KMS-11 (cell line): ENCODE measurements at regions not wholly inside any gene's neighbourhood (a gene's known extent, or its start where the extent isn't known, plus 50 kb on each side); places are given as distances from the start of the nearest gene placed in this dataset.

Experiments used
- H2AFZ ChIP-seq: fragments of 200-600 bp; sonication (generic); 2 replicates; pipeline ENCODE4 v1.6.1; 2016; ENCODE audit warnings: antibody characterized with exemption, mixed run types, low read depth
- H3K27ac ChIP-seq: fragments of 200-600 bp; sonication (generic); 2 replicates; pipeline ENCODE4 v1.6.1; 2016; ENCODE audit warnings: mild to moderate bottlenecking, mixed run types
- H3K27me3 ChIP-seq: fragments of 200-600 bp; sonication (generic); 2 replicates; pipeline ENCODE4 v1.6.1; 2017; ENCODE audit warnings: mild to moderate bottlenecking, low read depth, mixed run types, moderate library complexity; ENCODE audit not compliant: insufficient read depth
- H3K36me3 ChIP-seq: fragments of 200-600 bp; sonication (generic); 2 replicates; pipeline ENCODE4 v1.6.1; 2017; ENCODE audit warnings: mild to moderate bottlenecking, mixed run types; ENCODE audit not compliant: insufficient read depth
- H3K4me1 ChIP-seq: fragments of 200-600 bp; sonication (generic); 2 replicates; pipeline ENCODE4 v1.6.1; 2016; ENCODE audit warnings: mild to moderate bottlenecking, low read depth, mixed run types; ENCODE audit not compliant: poor library complexity, severe bottlenecking
- H3K4me2 ChIP-seq: fragments of 200-600 bp; sonication (generic); 2 replicates; pipeline ENCODE4 v1.7.0; 2016; ENCODE audit warnings: mild to moderate bottlenecking, mixed run types
- H3K4me3 ChIP-seq: fragments of 200-600 bp; sonication (generic); IDR thresholded peaks from 2 replicates; pipeline ENCODE4 v1.6.1; 2017; ENCODE audit warnings: low read depth, low read length, mixed read lengths; ENCODE audit not compliant: insufficient read depth
- H3K79me2 ChIP-seq: fragments of 200-600 bp; sonication (generic); 2 replicates; pipeline ENCODE4 v1.6.1; 2016; ENCODE audit warnings: low read depth, mixed run types; ENCODE audit not compliant: insufficient read depth
- H3K9ac ChIP-seq: fragments of 200-600 bp; sonication (generic); 2 replicates; pipeline ENCODE4 v1.6.1; 2016; ENCODE audit warnings: mild to moderate bottlenecking, mixed run types
- H4K20me1 ChIP-seq: fragments of 200-600 bp; sonication (generic); 2 replicates; pipeline ENCODE4 v1.6.1; 2016; ENCODE audit warnings: mild to moderate bottlenecking, mixed run types; ENCODE audit not compliant: insufficient read depth
- CTCF ChIP-seq: fragments of 200-600 bp; sonication (generic); conservative IDR thresholded peaks from 2 replicates; pipeline ENCODE4 v1.6.1; 2017; ENCODE audit warnings: low read depth, mild to moderate bottlenecking, antibody characterized with exemption, low read length, moderate library complexity, mixed read lengths

GRCh38 chr12:90499795-90500194 is 455.2 kb downstream of the CCER1 start:
- H3K9ac ChIP-seq = no peak overlapping the region
- H3K4me2 ChIP-seq = no peak overlapping the region
- no peaks in the 10 kb centered on the region for H4K20me1 ChIP-seq
- H2AFZ ChIP-seq = no peak overlapping the region
- H3K4me3 ChIP-seq = no peak overlapping the region
- no peaks in the 10 kb centered on the region for H3K27me3 ChIP-seq
- no peak for TF ChIP-seq CTCF
- no peak overlapping the region for H3K27ac ChIP-seq
- no peaks in the 10 kb centered on the region for H3K36me3 ChIP-seq
- H3K4me1 ChIP-seq = no peaks in the 10 kb centered on the region
- no peaks in the 10 kb centered on the region for H3K79me2 ChIP-seq

GRCh38 chr12:90497923-90498545 is 456.9 kb downstream of the CCER1 start:
- H3K27ac ChIP-seq = no peak overlapping the region
- H2AFZ ChIP-seq = no peak overlapping the region
- no peak overlapping the region for H3K4me3 ChIP-seq
- H3K36me3 ChIP-seq = no peaks in the 10 kb centered on the region
- H3K27me3 ChIP-seq = no peaks in the 10 kb centered on the region
- no peaks in the 10 kb centered on the region for H3K79me2 ChIP-seq
- no peak overlapping the region for H3K9ac ChIP-seq
- no peak overlapping the region for H3K4me2 ChIP-seq
- H4K20me1 ChIP-seq = no peaks in the 10 kb centered on the region
- no peaks in the 10 kb centered on the region for H3K4me1 ChIP-seq
- no peak for TF ChIP-seq CTCF

GRCh38 chr12:90490355-90490754 is 464.6 kb downstream of the CCER1 start:
- Histone ChIP-seq H3K9ac (no peak overlapping the region), H3K4me1 (no peaks in the 10 kb centered on the region), H3K4me3 (no peak overlapping the region), H3K27ac (no peak overlapping the region), H3K27me3 (no peaks in the 10 kb centered on the region), H2AFZ (no peak overlapping the region), H3K4me2 (no peak overlapping the region), H3K36me3 (no peaks in the 10 kb centered on the region), H4K20me1 (no peaks in the 10 kb centered on the region), H3K79me2 (no peaks in the 10 kb centered on the region)
- TF ChIP-seq CTCF = no peak

GRCh38 chr12:90489141-90489540 is 465.8 kb downstream of the CCER1 start:
- H3K36me3 ChIP-seq = no peaks in the 10 kb centered on the region
- no peak overlapping the region for H3K4me2 ChIP-seq
- H3K4me3 ChIP-seq = no peak overlapping the region
- H4K20me1 ChIP-seq = no peaks in the 10 kb centered on the region
- no peak for TF ChIP-seq CTCF
- no peak overlapping the region for H2AFZ ChIP-seq
- no peaks in the 10 kb centered on the region for H3K27me3 ChIP-seq
- no peaks in the 10 kb centered on the region for H3K79me2 ChIP-seq
- H3K27ac ChIP-seq = no peak overlapping the region
- H3K9ac ChIP-seq = no peak overlapping the region
- H3K4me1 ChIP-seq = no peaks in the 10 kb centered on the region
